Activated naive CD4-positive, alpha-beta T cell treated with anti-CD3 and anti-CD28 coated beads, Interleukin-2, amount 50 U/mL, for 24 hours (primary cell): ENCODE measurements at regions not wholly inside any gene's neighbourhood (a gene's known extent, or its start where the extent isn't known, plus 50 kb on each side); places are given as distances from the start of the nearest gene placed in this dataset.

Experiments used
- H3K27ac Mint-ChIP-seq: one replicate; pipeline ENCODE4 v1.8.0; 2021; ENCODE audit warnings: mild to moderate bottlenecking, mixed read lengths
- H3K27me3 Mint-ChIP-seq: one replicate; pipeline ENCODE4 v1.8.0; 2021; ENCODE audit warnings: mixed read lengths
- H3K36me3 Mint-ChIP-seq: one replicate; pipeline ENCODE4 v1.8.0; 2021; ENCODE audit warnings: mixed read lengths
- H3K4me1 Mint-ChIP-seq: one replicate; pipeline ENCODE4 v1.8.0; 2021; ENCODE audit warnings: mixed read lengths
- H3K4me3 Mint-ChIP-seq: one replicate; pipeline ENCODE4 v1.8.0; 2021; ENCODE audit warnings: mild to moderate bottlenecking, mixed read lengths
- H3K9me3 Mint-ChIP-seq: one replicate; pipeline ENCODE4 v1.8.0; 2021; ENCODE audit warnings: mixed read lengths

DNA sequence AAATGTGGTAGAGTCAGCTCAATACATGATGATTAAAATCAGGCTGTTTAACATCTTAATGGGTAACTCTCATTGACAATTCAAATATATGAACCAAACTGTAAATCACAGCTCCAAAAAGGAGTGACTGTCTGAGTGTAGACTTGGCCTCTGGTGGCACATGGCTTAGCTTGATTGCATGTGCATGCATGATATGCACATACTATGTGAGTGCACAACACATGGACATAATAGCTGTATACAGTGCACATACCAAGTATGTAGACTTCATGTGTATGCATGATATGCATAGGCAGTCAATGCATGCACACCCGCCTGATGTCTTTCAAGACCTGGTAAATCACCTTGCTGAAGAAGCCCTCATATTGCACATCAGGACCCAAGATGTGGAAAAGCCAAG lies 252.0 kb upstream of the SOX11 start:
- Mint-ChIP-seq H3K36me3 (no peaks in the 10 kb centered on the region), H3K9me3 (peaks cover 8% of the 10 kb centered on the region), H3K27me3 (no peaks in the 10 kb centered on the region), H3K4me1 (no peaks in the 10 kb centered on the region), H3K27ac (no peak overlapping the region), H3K4me3 (no peak overlapping the region)

DNA sequence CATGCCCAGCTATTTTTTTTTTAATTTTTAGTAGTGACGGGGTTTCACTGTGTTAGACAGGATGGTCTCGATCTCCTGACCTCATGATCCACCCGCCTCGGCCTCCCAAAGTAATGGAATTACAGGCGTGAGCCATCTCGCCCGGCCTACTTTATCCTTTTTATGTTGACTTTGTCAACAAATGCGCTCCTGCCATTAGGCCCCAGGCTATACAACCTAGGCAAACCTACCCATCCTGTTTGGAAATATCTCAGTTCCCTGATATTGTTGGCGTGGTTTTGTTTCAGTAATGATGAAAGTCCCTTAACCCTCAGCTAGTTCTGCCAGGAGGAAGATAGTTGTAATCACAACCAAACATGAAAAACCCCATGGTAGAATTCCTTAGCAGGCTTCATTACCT lies 249.4 kb upstream of the SOX11 start:
- Mint-ChIP-seq H3K4me1 (no peaks in the 10 kb centered on the region), H3K27ac (no peak overlapping the region), H3K4me3 (no peak overlapping the region), H3K36me3 (no peaks in the 10 kb centered on the region), H3K9me3 (no peaks in the 10 kb centered on the region), H3K27me3 (no peaks in the 10 kb centered on the region)

DNA sequence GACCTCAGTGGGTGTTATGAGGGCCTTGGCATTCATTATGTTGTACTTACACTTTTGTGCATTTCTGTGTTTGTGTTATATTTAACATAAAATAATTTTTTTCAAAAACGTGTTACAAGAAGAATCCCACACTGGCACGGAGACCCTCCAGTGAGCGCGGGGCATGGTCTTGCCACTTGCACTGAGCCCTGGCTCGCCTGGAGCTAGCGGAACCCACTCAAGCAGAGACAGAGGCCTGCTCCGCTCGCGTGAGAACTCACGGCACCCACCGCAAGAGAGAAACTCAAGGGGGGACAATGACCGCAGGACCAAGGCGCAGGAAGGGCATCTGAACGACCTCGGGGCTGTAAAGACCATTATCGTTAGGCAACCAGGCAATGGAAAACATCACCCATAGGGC lies 248.0 kb upstream of the SOX11 start:
- H3K4me3 Mint-ChIP-seq, result no peak overlapping the region
- H3K27ac Mint-ChIP-seq, result no peak overlapping the region
- no peaks in the 10 kb centered on the region for H3K36me3 Mint-ChIP-seq
- H3K27me3 Mint-ChIP-seq, result no peaks in the 10 kb centered on the region
- no peaks in the 10 kb centered on the region for H3K9me3 Mint-ChIP-seq
- no peaks in the 10 kb centered on the region for H3K4me1 Mint-ChIP-seq

DNA sequence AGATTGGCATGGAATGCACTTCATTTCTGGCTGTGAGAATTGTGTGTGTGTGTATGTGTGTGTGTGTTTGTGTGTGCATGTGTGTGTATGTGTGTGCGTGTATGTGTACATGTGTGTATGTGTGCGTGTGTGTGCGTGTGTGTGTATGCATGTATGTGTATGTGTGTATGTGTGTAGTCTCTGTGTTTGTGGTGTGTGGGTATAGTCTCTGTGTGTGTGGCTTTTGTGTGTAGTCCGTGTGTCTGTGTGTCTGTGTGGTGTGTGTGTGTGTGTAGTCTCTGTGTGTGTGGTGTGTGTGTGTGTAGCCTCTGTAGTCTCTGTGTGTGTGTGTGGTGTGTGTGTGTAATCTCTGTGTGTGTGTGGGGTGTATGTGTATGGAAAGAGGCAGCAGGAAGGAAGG lies 247.3 kb upstream of the SOX11 start:
- Mint-ChIP-seq H3K4me1 (no peaks in the 10 kb centered on the region), H3K36me3 (no peaks in the 10 kb centered on the region), H3K9me3 (no peaks in the 10 kb centered on the region), H3K27me3 (no peaks in the 10 kb centered on the region), H3K27ac (no peak overlapping the region), H3K4me3 (no peak overlapping the region)

DNA sequence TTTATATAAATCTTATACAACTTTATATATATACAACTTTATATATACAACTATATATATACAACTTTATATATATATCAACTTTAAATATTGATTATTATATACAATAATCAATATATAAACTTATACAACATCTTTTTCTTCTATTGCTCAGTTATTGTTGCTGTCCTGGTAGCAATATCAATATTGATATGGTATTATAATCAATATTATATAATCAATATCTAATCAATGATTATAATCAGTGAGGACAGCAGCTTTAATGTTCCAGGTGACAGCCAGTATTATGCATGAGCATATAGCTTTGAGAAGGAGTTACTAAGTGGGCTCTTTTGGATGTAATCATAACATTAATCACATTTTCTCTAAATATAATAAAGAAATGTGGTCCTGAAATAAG lies 242.3 kb upstream of the SOX11 start:
- Mint-ChIP-seq H3K9me3 (peaks cover 3% of the 10 kb centered on the region), H3K27me3 (peaks cover 3% of the 10 kb centered on the region), H3K4me1 (no peaks in the 10 kb centered on the region)

DNA sequence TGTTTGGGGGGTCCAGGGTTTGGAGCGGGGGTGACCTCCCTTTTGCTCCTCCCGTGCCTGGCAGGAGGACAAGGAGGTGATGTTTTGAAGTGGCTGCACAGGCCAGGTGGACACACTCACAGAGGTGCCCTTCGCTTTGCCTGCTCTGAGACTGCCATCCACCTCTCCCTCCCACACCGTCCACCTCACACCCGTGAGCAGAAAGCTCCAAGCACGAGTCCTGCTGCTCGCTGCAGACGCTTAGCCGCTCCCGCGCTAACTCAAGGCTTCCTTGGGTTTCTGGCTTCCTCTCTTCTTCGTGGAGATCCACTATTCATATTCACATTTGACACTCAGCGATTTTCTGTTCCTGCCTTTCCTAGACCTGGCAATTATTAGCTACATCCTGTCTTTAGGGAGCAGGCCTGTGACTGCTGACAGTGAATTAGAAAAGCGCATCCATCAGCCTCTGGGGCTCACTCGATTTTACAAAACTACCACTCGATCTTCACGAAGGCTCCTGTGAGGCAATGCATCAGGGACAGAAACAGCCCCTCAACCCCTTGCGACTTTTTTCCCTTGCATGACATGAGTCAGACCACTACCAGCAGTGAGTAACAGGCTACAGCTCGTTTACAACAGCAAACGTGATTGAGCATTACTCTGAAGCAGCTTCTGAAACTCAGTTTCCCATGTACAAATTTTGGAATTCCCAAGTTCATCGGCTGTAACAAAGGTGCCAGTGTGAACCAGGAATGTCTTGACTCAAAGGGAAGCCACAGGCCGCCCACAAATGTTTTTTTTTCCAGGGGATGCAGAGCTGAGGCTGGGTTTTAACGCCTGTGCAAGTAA lies 238.7 kb upstream of the SOX11 start:
- Mint-ChIP-seq H3K4me3 (no peak overlapping the region), H3K9me3 (peaks cover 3% of the 10 kb centered on the region), H3K27me3 (peaks cover 3% of the 10 kb centered on the region), H3K4me1 (no peaks in the 10 kb centered on the region), H3K27ac (no peak overlapping the region), H3K36me3 (no peaks in the 10 kb centered on the region)

More for the DNA sequence above, 242.3 kb upstream of the SOX11 start:
- Mint-ChIP-seq H3K4me3 (no peak overlapping the region), H3K27ac (no peak overlapping the region), H3K36me3 (no peaks in the 10 kb centered on the region)

DNA sequence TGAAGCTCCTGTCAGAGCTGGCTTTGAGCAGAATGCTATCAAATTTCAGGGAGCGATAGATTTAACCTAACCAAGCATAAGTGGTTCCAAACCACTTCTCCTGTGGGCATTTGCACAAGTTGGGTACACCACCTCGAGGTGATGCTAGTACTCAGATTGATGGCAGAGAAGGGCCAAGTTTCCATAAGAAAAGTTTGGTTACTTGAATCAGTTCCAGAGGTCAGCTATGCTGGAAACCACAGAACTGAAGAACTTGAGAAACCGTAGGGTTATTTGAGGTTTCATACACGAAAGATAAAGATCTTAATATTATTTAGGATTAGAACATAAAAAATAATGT lies 238.2 kb upstream of the SOX11 start:
- no peak overlapping the region for H3K4me3 Mint-ChIP-seq

DNA sequence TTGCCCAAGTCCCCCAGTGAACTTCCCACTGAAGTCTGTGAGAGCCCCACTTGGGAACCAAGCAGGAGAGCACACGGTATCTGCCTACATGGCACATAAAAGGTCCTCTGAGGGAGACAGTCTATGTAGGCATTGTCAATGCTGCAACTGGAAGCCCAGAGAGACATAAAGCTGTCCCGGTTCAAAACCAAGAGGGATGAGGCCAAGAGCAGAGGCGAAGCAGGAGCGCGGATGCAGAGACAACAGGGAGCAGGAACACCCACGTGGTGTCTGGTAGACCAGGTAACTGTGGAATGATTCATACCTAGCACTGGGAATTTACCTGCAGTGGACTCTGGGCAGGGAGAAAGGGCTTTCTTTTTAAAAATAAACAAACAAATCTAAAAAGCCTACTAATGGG lies 233.1 kb upstream of the SOX11 start:
- no peaks in the 10 kb centered on the region for H3K36me3 Mint-ChIP-seq

More for the DNA sequence above, 238.2 kb upstream of the SOX11 start:
- Mint-ChIP-seq H3K27ac (no peak overlapping the region), H3K36me3 (no peaks in the 10 kb centered on the region), H3K9me3 (peaks cover 3% of the 10 kb centered on the region), H3K4me1 (no peaks in the 10 kb centered on the region), H3K27me3 (peaks cover 3% of the 10 kb centered on the region)

DNA sequence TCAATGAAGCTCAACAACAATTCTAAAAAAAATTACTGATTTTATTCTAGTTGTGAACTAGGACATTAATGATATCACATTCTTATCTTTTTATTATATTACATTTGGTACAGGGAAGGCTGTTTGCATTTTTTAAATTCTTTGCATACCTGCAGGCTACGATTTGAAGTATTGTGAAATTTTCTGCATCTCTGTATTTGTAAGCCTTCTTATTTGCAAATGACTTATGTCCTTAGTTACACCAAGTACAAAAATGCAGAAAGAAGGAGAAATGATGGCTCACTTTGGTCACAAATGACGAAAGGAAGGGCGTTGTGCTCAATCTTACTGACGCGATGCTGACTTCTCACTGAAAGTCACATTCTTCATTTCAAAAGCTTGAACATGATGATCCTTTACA lies 227.5 kb upstream of the SOX11 start:
- Mint-ChIP-seq H3K27me3 (no peaks in the 10 kb centered on the region), H3K27ac (no peak overlapping the region), H3K4me1 (no peaks in the 10 kb centered on the region), H3K9me3 (no peaks in the 10 kb centered on the region), H3K36me3 (no peaks in the 10 kb centered on the region), H3K4me3 (no peak overlapping the region)

More for the DNA sequence above, 233.1 kb upstream of the SOX11 start:
- Mint-ChIP-seq H3K27ac (no peak overlapping the region), H3K27me3 (no peaks in the 10 kb centered on the region), H3K9me3 (no peaks in the 10 kb centered on the region), H3K4me3 (no peak overlapping the region), H3K4me1 (no peaks in the 10 kb centered on the region)

DNA sequence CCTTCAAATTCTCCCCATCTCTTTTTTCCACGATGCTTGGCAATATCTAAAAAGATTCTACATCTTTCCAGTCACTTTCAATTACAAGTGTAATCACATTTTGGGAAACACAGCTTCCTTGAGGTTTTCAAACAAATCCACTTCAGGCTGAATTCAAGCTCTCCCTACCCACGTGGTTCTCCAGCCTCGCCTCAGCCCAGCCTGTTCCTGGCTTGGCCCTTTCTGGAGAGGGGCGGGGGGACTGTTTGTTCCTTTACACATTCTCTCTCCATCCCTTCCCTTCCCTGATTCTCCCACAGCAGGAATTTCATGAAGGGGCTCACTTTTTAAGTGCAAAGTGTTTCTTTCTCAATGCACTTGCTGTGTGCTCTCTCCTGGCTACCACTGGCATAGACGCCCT lies 226.3 kb upstream of the SOX11 start:
- no peaks in the 10 kb centered on the region for H3K27me3 Mint-ChIP-seq
- no peaks in the 10 kb centered on the region for H3K9me3 Mint-ChIP-seq
- H3K4me3 Mint-ChIP-seq, result no peak overlapping the region
- H3K27ac Mint-ChIP-seq, result no peak overlapping the region
- H3K4me1 Mint-ChIP-seq, result no peaks in the 10 kb centered on the region
- no peaks in the 10 kb centered on the region for H3K36me3 Mint-ChIP-seq

DNA sequence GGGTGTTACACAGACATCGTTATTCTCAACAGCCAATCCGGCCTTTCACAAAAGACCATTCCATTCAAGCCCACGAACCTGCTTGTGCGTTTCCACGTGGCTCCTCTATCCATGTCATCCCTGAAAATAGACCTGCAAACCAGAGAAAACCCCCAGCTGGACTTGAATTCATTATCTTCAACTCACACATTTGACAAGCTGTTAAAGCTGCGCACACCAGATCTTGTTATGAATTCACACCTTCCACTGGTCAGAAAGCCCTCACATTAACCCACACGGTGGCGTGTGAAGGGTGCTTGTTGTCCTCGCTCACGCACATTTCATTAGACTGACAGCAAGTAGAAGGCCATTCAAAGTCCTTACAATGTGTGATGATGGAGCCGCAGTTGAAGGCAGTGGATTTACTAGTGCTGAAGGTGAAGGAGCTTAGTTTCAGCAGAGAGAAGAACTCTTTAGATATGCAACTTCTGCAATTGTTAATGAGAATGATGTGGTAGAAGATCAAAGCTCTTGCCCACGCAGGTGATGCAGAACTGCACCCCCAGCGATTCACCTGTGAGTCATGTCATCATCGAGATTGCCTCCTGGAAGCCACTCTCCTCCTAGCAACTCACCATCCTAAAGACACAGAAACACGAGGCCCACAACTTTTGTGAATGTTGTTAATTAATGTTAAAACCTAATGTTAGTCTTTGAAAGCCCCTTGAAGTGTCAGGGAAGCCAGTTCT lies 224.8 kb upstream of the SOX11 start:
- Mint-ChIP-seq H3K4me3 (no peak overlapping the region), H3K4me1 (no peaks in the 10 kb centered on the region), H3K27me3 (no peaks in the 10 kb centered on the region), H3K9me3 (no peaks in the 10 kb centered on the region), H3K27ac (no peak overlapping the region), H3K36me3 (no peaks in the 10 kb centered on the region)

DNA sequence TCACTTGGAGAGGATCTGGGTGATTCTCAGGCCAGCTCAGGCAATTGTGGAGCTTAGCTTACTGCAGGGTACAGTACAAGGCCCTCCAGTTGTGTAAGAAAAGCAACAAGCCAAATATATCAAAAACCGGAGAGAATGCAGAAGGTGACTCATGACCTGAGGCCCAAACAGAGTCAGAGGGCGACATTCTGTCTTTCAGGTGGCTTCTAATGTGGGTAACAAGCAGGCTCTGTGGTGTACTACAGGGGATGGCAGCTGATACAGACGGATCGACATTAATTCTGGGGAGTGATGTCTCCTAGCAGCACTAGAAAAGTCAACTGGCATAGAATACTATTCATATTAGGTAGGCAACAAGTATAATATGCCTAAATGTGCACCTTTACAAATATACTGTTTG lies 219.5 kb upstream of the SOX11 start:
- no peak overlapping the region for H3K4me3 Mint-ChIP-seq

DNA sequence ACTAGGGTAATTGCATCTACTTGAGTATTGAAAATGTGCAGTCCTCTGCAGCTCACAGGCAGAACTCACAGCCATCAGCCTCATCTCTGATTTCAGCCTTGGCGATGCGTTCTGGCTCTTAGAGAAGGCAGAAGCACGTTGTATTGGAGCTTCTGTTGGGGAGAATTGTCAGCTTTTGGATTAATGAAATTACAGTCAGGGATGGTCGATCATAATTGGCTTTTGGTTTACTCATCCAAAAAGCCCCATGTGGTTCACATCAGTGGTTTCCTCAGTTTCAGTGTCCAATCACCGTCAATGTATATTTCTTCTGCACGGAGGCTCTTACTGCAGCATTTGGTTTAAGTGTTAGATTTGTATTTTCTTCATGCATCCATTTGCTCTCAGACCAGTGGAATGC lies 218.5 kb upstream of the SOX11 start:
- H3K4me1 Mint-ChIP-seq, result no peaks in the 10 kb centered on the region
- H3K36me3 Mint-ChIP-seq, result no peaks in the 10 kb centered on the region
- no peak overlapping the region for H3K4me3 Mint-ChIP-seq
- H3K27ac Mint-ChIP-seq, result no peak overlapping the region
- no peaks in the 10 kb centered on the region for H3K9me3 Mint-ChIP-seq
- no peaks in the 10 kb centered on the region for H3K27me3 Mint-ChIP-seq

More for the DNA sequence above, 219.5 kb upstream of the SOX11 start:
- Mint-ChIP-seq H3K27ac (no peak overlapping the region), H3K36me3 (no peaks in the 10 kb centered on the region), H3K9me3 (no peaks in the 10 kb centered on the region), H3K4me1 (no peaks in the 10 kb centered on the region), H3K27me3 (no peaks in the 10 kb centered on the region)

DNA sequence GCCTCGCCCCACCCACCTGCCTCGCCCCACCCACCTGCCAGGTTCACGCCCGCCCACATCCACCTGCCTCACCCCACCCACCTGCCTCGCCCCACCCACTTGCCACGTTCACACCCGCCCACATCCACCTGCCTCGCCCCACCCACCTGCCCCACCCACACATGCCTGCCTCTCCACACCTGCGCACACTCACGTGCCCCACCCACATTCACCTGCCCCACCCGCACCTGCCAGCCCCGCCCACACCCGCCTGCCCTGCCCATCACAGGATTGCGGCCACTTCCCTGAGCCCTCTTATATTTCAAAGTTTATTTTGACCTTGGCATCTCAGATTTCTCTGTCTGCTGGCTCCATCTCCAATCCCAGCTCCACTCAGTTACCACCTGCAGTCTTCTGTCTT lies 217.5 kb upstream of the SOX11 start:
- no peaks in the 10 kb centered on the region for H3K27me3 Mint-ChIP-seq
- H3K9me3 Mint-ChIP-seq, result no peaks in the 10 kb centered on the region
- H3K27ac Mint-ChIP-seq, result no peak overlapping the region
- no peaks in the 10 kb centered on the region for H3K36me3 Mint-ChIP-seq
- no peak overlapping the region for H3K4me3 Mint-ChIP-seq
- H3K4me1 Mint-ChIP-seq, result no peaks in the 10 kb centered on the region

DNA sequence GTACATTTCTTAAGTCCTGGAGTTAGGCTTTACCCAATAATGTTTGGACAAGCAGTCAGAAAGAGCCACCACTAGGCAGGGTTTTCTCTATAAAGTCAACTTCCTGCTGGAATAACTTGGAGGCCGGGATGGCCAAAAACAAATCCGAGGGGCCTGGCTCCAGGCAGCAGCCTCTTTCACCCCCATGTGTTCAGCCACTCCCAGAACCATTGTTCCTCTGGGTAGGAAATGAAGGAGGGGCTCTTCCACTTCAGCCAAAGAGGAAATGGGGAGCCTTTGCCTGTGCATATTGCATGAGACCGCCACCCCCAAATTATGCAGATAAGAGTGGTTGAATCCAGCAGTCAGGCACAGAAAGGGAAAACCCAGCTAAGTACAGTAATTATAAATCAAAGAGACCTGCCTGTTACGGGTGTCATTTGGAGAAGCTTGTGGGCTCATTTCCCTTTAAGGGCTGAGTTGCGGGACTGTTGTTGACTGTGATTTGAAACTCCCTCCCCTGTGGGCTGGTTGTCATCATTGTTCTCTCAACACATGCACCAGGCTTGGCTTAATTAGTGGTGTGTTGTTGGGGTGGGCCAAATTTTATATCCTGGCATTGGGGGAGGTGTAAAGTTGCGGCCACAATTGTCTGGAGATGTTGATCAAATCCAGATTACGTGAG lies 212.8 kb upstream of the SOX11 start:
- H3K4me3 Mint-ChIP-seq, result no peak overlapping the region

DNA sequence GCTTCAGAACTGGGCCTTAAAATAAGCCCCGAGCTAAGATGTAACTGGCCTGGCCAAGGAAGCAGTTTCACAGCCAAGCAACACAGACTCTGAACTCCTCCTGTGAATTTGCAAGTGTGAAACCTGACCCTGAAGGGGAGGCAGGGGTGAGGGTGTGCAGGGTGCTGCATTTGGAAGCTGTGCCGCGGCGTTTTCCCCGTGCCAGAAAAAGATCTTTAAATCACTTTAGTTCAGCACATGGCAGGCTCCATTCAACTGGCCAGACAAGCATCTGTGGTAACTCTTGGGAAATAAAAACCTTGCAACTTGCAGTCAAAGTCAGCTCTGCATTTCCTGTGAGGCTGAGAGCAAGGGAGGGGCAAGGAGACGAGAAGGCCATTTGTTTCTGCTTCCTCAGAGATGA lies 209.3 kb upstream of the SOX11 start:
- Mint-ChIP-seq H3K27ac (no peak overlapping the region), H3K4me3 (no peak overlapping the region), H3K4me1 (no peaks in the 10 kb centered on the region), H3K9me3 (no peaks in the 10 kb centered on the region), H3K27me3 (no peaks in the 10 kb centered on the region), H3K36me3 (no peaks in the 10 kb centered on the region)

More for the DNA sequence above, 212.8 kb upstream of the SOX11 start:
- Mint-ChIP-seq H3K36me3 (no peaks in the 10 kb centered on the region), H3K27ac (no peak overlapping the region), H3K9me3 (no peaks in the 10 kb centered on the region), H3K4me1 (no peaks in the 10 kb centered on the region), H3K27me3 (no peaks in the 10 kb centered on the region)
